ENCODE measurements at regions not wholly inside any gene's neighbourhood (a gene's known extent, or its start where the extent isn't known, plus 50 kb on each side); places are given as distances from the start of the nearest gene placed in this dataset.

- CTCF ChIA-PET = interaction anchor here (0.7 kb wide), 1 partner anchor 42 kb away, joined by 3 read pairs; no protein-coding TSS in a partner anchor
- H3K4me3 ChIP-seq (ENCODE audit: low read depth, low read length) = no peak overlapping the region
- TF ChIP-seq, protein P1, sequence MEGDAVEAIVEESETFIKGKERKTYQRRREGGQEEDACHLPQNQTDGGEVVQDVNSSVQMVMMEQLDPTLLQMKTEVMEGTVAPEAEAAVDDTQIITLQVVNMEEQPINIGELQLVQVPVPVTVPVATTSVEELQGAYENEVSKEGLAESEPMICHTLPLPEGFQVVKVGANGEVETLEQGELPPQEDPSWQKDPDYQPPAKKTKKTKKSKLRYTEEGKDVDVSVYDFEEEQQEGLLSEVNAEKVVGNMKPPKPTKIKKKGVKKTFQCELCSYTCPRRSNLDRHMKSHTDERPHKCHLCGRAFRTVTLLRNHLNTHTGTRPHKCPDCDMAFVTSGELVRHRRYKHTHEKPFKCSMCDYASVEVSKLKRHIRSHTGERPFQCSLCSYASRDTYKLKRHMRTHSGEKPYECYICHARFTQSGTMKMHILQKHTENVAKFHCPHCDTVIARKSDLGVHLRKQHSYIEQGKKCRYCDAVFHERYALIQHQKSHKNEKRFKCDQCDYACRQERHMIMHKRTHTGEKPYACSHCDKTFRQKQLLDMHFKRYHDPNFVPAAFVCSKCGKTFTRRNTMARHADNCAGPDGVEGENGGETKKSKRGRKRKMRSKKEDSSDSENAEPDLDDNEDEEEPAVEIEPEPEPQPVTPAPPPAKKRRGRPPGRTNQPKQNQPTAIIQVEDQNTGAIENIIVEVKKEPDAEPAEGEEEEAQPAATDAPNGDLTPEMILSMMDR (IDR thresholded peaks at IDR 0.05; ENCODE audit: low read depth, low read length) = no peak
- no peak overlapping the region for H3K27ac ChIP-seq (ENCODE audit: low read depth, low read length)
- POLR2A ChIA-PET = no interaction called here
- DNase-seq (ENCODE audit: low read depth, low spot score) = no peak
- no peaks in the 10 kb centered on the region; the same call in 1 of the 2 replicates for H3K9me3 ChIP-seq (ENCODE audit: control insufficient read depth, insufficient read depth, low read length)
- peaks cover 8% of the 10 kb centered on the region for H3K27me3 ChIP-seq (ENCODE audit: control insufficient read depth, insufficient read depth, low read length)
These were observed 112.8 kb downstream of the RIPK4 start for GRCh38 chr21:41653954-41654491.

GRCh38 chr21:41653243-41653953, 113.5 kb downstream of the RIPK4 start:
- no peaks in the 10 kb centered on the region; the same call in 1 of the 2 replicates for H3K9me3 ChIP-seq (ENCODE audit: control insufficient read depth, insufficient read depth, low read length)
- peaks cover 3% of the 10 kb centered on the region for H3K27me3 ChIP-seq (ENCODE audit: control insufficient read depth, insufficient read depth, low read length)
- CTCF ChIA-PET = no interaction called here
- H3K4me3 ChIP-seq (ENCODE audit: low read depth, low read length) = no peak overlapping the region
- DNase-seq (ENCODE audit: low read depth, low spot score) = no peak
- POLR2A ChIA-PET = no interaction called here
- H3K27ac ChIP-seq (ENCODE audit: low read depth, low read length) = no peak overlapping the region
- TF ChIP-seq, protein P1 (IDR thresholded peaks at IDR 0.05; ENCODE audit: low read depth, low read length) = no peak

DNA sequence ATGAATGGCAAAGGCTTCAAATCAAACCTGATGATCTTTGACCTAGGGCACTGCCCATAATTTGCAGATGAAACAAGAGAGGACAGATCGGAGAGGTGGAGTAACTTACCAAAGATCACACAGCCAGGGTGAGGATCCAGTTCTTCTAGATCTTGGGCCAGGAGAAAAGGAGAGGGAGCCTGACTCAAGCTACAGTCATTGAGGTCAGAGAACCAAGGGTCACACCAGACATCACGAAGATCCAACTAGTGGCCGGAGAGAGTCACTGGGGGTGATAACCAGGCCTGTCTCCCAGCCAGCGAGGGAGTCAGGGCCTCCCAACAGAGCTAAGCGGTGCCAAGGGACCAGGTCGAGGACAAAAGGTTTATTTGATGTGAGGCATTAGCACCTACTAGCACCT, 115.0 kb downstream of the RIPK4 start:
- Histone ChIP-seq H3K27ac (ENCODE audit: low read depth, low read length) (no peak overlapping the region), H3K9me3 (ENCODE audit: control insufficient read depth, insufficient read depth, low read length) (no peaks in the 10 kb centered on the region; the same call in 1 of the 2 replicates), H3K4me3 (ENCODE audit: low read depth, low read length) (no peak overlapping the region), H3K27me3 (ENCODE audit: control insufficient read depth, insufficient read depth, low read length) (no peaks in the 10 kb centered on the region)
- ChIA-PET CTCF (no interaction called here), POLR2A (no interaction called here)
- no peak for DNase-seq (ENCODE audit: low read depth, low spot score)
- TF ChIP-seq, protein P1 (IDR thresholded peaks at IDR 0.05; ENCODE audit: low read depth, low read length) = no peak

GRCh38 chr21:41651406-41651805, 115.4 kb downstream of the RIPK4 start:
- CTCF ChIA-PET = no interaction called here
- TF ChIP-seq, protein P1 (IDR thresholded peaks at IDR 0.05; ENCODE audit: low read depth, low read length) = no peak
- POLR2A ChIA-PET = no interaction called here
- H3K4me3 ChIP-seq (ENCODE audit: low read depth, low read length) = no peak overlapping the region
- H3K27me3 ChIP-seq (ENCODE audit: control insufficient read depth, insufficient read depth, low read length) = no peaks in the 10 kb centered on the region
- H3K27ac ChIP-seq (ENCODE audit: low read depth, low read length) = no peak overlapping the region
- no peak for DNase-seq (ENCODE audit: low read depth, low spot score)
- no peaks in the 10 kb centered on the region; the same call in 1 of the 2 replicates for H3K9me3 ChIP-seq (ENCODE audit: control insufficient read depth, insufficient read depth, low read length)

GRCh38 chr21:41650526-41651145, 116.2 kb downstream of the RIPK4 start:
- Histone ChIP-seq H3K4me3 (ENCODE audit: low read depth, low read length) (no peak overlapping the region), H3K27ac (ENCODE audit: low read depth, low read length) (no peak overlapping the region), H3K27me3 (ENCODE audit: control insufficient read depth, insufficient read depth, low read length) (no peaks in the 10 kb centered on the region), H3K9me3 (ENCODE audit: control insufficient read depth, insufficient read depth, low read length) (no peaks in the 10 kb centered on the region; the same call in 1 of the 2 replicates)
- TF ChIP-seq, protein P1 (IDR thresholded peaks at IDR 0.05; ENCODE audit: low read depth, low read length) = no peak
- ChIA-PET CTCF (interaction anchor here (0.7 kb wide), 1 partner anchor 38 kb away, joined by 3 read pairs; no protein-coding TSS in a partner anchor), POLR2A (no interaction called here)
- DNase-seq (ENCODE audit: low read depth, low spot score) = no peak
